Loucy (cell line): ENCODE measurements at regions not wholly inside any gene's neighbourhood (a gene's known extent, or its start where the extent isn't known, plus 50 kb on each side); places are given as distances from the start of the nearest gene placed in this dataset.

Experiments
- H2AFZ ChIP-seq: fragments of 200-600 bp; sonication (generic); 2 replicates; pipeline ENCODE4 v1.6.0; 2016; ENCODE audit warnings: antibody characterized with exemption, mild to moderate bottlenecking, low read length, moderate library complexity
- H3F3A ChIP-seq: fragments of 200-600 bp; 2 replicates; pipeline ENCODE4 v1.6.0; 2016; ENCODE audit warnings: antibody characterized with exemption, low read depth, mild to moderate bottlenecking
- H3K27me3 ChIP-seq: fragments of 200-600 bp; sonication (generic); 2 replicates; pipeline ENCODE4 v1.6.1; 2014; ENCODE audit warnings: low read length, mild to moderate bottlenecking; ENCODE audit not compliant: insufficient read depth, poor library complexity, severe bottlenecking
- H3K36me3 ChIP-seq: fragments of 200-600 bp; sonication (generic); 2 replicates; pipeline ENCODE4 v1.6.1; 2016; ENCODE audit warnings: low read length; ENCODE audit not compliant: insufficient read depth
- H3K4me1 ChIP-seq: fragments of 200-600 bp; sonication (generic); 2 replicates; pipeline ENCODE4 v1.5.1; 2014; ENCODE audit warnings: low read length, mild to moderate bottlenecking; ENCODE audit not compliant: insufficient read depth, poor library complexity, severe bottlenecking
- H3K4me2 ChIP-seq: fragments of 200-600 bp; sonication (generic); 2 replicates; pipeline ENCODE4 v1.6.0; 2014; ENCODE audit warnings: antibody characterized with exemption, low read length, low read depth, mild to moderate bottlenecking; ENCODE audit not compliant: poor library complexity, severe bottlenecking
- H3K4me3 ChIP-seq: fragments of 200-600 bp; sonication (generic); 2 replicates; pipeline ENCODE4 v1.5.1; 2014; ENCODE audit warnings: low read length, mild to moderate bottlenecking, mixed read lengths; ENCODE audit not compliant: poor library complexity, severe bottlenecking
- H3K79me2 ChIP-seq: fragments of 200-600 bp; sonication (generic); 2 replicates; pipeline ENCODE4 v1.6.1; 2014; ENCODE audit warnings: low read length; ENCODE audit not compliant: insufficient read depth
- H3K9ac ChIP-seq: fragments of 200-600 bp; sonication (generic); 2 replicates; pipeline ENCODE4 v1.6.0; 2014; ENCODE audit warnings: mild to moderate bottlenecking, low read depth, low read length, moderate library complexity; ENCODE audit not compliant: poor library complexity, severe bottlenecking
- H3K9me2 ChIP-seq: fragments of 200-600 bp; sonication (generic); replicated peaks from 2 replicates; pipeline ENCODE4 v1.6.1; 2016; ENCODE audit warnings: low read depth, low read length, mixed read lengths
- H3K9me3 ChIP-seq: fragments of 200-600 bp; sonication (generic); 2 replicates; pipeline ENCODE4 v1.6.1; 2014; ENCODE audit warnings: mild to moderate bottlenecking, antibody characterized with exemption, low read length, low read depth; ENCODE audit not compliant: insufficient read depth
- H4K20me1 ChIP-seq: fragments of 200-600 bp; sonication (generic); 2 replicates; pipeline ENCODE4 v1.6.0; 2014; ENCODE audit warnings: antibody characterized with exemption, low read length, mild to moderate bottlenecking; ENCODE audit not compliant: insufficient read depth, poor library complexity, severe bottlenecking
- EZH2phosphoT487 ChIP-seq: fragments of 200-600 bp; IDR thresholded peaks from 2 replicates; pipeline ENCODE4 v1.6.1; 2018; ENCODE audit warnings: antibody characterized with exemption, mild to moderate bottlenecking, moderate library complexity, borderline replicate concordance
- TF ChIP-seq, protein P1 (sequence below): fragments of 200-600 bp; sonication (generic); conservative IDR thresholded peaks from 2 replicates; pipeline ENCODE4 v1.5.1; 2014; ENCODE audit warnings: mild to moderate bottlenecking, antibody characterized with exemption, low read length

GRCh38 chr7:10908600-10908999, 65.1 kb upstream of the PHF14 start:
- no peaks in the 10 kb centered on the region for H3K79me2 ChIP-seq
- H3F3A ChIP-seq, result no peaks in the 10 kb centered on the region
- no peaks in the 10 kb centered on the region for H3K9me2 ChIP-seq
- H4K20me1 ChIP-seq, result no peaks in the 10 kb centered on the region
- no peaks in the 10 kb centered on the region for H3K4me1 ChIP-seq
- no peak for TF ChIP-seq EZH2phosphoT487
- TF ChIP-seq, protein P1, sequence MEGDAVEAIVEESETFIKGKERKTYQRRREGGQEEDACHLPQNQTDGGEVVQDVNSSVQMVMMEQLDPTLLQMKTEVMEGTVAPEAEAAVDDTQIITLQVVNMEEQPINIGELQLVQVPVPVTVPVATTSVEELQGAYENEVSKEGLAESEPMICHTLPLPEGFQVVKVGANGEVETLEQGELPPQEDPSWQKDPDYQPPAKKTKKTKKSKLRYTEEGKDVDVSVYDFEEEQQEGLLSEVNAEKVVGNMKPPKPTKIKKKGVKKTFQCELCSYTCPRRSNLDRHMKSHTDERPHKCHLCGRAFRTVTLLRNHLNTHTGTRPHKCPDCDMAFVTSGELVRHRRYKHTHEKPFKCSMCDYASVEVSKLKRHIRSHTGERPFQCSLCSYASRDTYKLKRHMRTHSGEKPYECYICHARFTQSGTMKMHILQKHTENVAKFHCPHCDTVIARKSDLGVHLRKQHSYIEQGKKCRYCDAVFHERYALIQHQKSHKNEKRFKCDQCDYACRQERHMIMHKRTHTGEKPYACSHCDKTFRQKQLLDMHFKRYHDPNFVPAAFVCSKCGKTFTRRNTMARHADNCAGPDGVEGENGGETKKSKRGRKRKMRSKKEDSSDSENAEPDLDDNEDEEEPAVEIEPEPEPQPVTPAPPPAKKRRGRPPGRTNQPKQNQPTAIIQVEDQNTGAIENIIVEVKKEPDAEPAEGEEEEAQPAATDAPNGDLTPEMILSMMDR, result no peak
- H3K36me3 ChIP-seq, result no peaks in the 10 kb centered on the region
- no peak overlapping the region for H3K4me3 ChIP-seq
- peaks cover 15% of the 10 kb centered on the region; the same call in 1 of the 2 replicates for H3K9me3 ChIP-seq
- H3K27me3 ChIP-seq, result no peaks in the 10 kb centered on the region
- H2AFZ ChIP-seq, result no peak overlapping the region
- no peak overlapping the region for H3K4me2 ChIP-seq
- H3K9ac ChIP-seq, result no peak overlapping the region

DNA sequence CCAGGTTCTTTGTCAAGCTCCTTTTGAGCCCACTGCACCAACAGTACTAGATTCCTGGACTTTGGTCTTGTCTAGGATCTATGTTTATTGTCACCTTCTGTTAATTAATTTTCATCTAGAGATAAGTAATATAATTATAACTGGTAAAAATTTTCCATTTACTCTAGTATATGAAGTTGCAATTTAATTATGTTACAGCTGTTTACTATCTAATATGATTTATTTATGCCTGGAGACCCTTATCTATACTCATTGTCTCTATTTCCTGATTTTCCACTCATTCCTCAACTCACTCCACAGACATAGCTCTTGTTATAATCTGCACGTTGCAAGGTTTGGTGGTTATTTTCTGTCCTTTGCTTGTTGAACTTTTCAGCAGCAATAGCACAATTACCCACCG, 63.2 kb upstream of the PHF14 start:
- no peak overlapping the region for H3K4me3 ChIP-seq
- no peaks in the 10 kb centered on the region for H3K36me3 ChIP-seq
- H2AFZ ChIP-seq, result no peak overlapping the region
- TF ChIP-seq, protein P1, result no peak
- TF ChIP-seq EZH2phosphoT487, result no peak
- H3F3A ChIP-seq, result no peaks in the 10 kb centered on the region
- H3K9me3 ChIP-seq, result peaks cover 15% of the 10 kb centered on the region; the same call in 1 of the 2 replicates
- no peaks in the 10 kb centered on the region for H3K4me1 ChIP-seq
- H3K9ac ChIP-seq, result no peak overlapping the region
- no peaks in the 10 kb centered on the region for H3K9me2 ChIP-seq
- no peaks in the 10 kb centered on the region for H3K79me2 ChIP-seq
- no peaks in the 10 kb centered on the region for H4K20me1 ChIP-seq
- H3K4me2 ChIP-seq, result no peak overlapping the region
- H3K27me3 ChIP-seq, result no peaks in the 10 kb centered on the region

DNA sequence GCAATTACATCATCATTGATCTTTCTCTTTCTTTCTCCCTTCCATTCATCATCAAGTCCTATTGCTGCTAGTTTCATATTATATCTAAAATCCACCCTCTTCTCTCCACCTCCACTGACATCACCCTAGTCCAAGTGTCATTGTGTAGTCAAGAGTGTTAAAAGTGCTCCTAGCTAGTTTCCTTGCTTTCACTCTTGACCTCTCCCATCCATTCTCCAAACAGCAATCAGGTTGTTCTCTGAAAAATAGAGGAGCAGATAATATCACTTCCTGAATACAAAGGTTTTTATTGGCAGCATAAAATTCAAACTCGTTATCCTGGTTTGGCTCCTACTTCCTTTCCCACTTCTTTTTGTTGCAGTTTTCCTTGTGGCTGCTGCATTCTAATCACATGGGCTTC, 61.6 kb upstream of the PHF14 start:
- Histone ChIP-seq H3F3A (no peaks in the 10 kb centered on the region), H3K79me2 (no peaks in the 10 kb centered on the region), H3K9me3 (peaks cover 15% of the 10 kb centered on the region; the same call in 1 of the 2 replicates), H3K4me2 (no peak overlapping the region), H3K9ac (no peak overlapping the region), H2AFZ (no peak overlapping the region), H3K4me1 (no peaks in the 10 kb centered on the region), H3K27me3 (no peaks in the 10 kb centered on the region), H4K20me1 (no peaks in the 10 kb centered on the region), H3K9me2 (no peaks in the 10 kb centered on the region), H3K36me3 (no peaks in the 10 kb centered on the region), H3K4me3 (no peak overlapping the region)
- TF ChIP-seq, protein P1, result no peak
- no peak for TF ChIP-seq EZH2phosphoT487
